ENCODE measurements at regions not wholly inside any gene's neighbourhood (a gene's known extent, or its start where the extent isn't known, plus 50 kb on each side); places are given as distances from the start of the nearest gene placed in this dataset.
A peak's percentile ranks its signal among the peaks of the same experiment; 100 is the strongest.

GRCh38 chr2:226440127-226440918, 359.3 kb downstream of the IRS1 start:
- peak; percentile 44 for DNase-seq (ENCODE audit: low read depth)

- no peak for DNase-seq (ENCODE audit: low read depth)
These were observed 360.3 kb downstream of the IRS1 start for GRCh38 chr2:226439337-226439736.

- DNase-seq (ENCODE audit: low read depth), result no peak
These were observed 364.5 kb downstream of the IRS1 start for GRCh38 chr2:226435146-226435545.

GRCh38 chr2:226434702-226435101, 364.9 kb downstream of the IRS1 start:
- no peak for DNase-seq (ENCODE audit: low read depth)

GRCh38 chr2:226431288-226431948, 368.2 kb downstream of the IRS1 start:
- DNase-seq (ENCODE audit: low read depth), result no peak

GRCh38 chr2:226429476-226429875, 370.1 kb downstream of the IRS1 start:
- no peak for DNase-seq (ENCODE audit: low read depth)

- peak; percentile 93 for DNase-seq (ENCODE audit: low read depth)
These were observed 371.9 kb downstream of the IRS1 start for GRCh38 chr2:226427538-226428307.

- no peak for DNase-seq (ENCODE audit: low read depth)
These were observed 373.3 kb downstream of the IRS1 start for GRCh38 chr2:226426292-226426736.

GRCh38 chr2:226424971-226425370, 374.6 kb downstream of the IRS1 start:
- no peak for DNase-seq (ENCODE audit: low read depth)

- DNase-seq (ENCODE audit: low read depth), result peak; percentile 32
These were observed 376.1 kb downstream of the IRS1 start for GRCh38 chr2:226423498-226423960.

- no peak for DNase-seq (ENCODE audit: low read depth)
These were observed 379.0 kb downstream of the IRS1 start for GRCh38 chr2:226420646-226421045.

- DNase-seq (ENCODE audit: low read depth), result no peak
These were observed 381.1 kb downstream of the IRS1 start for GRCh38 chr2:226418521-226418920.

GRCh38 chr2:226414335-226414734, 385.3 kb downstream of the IRS1 start:
- peak; percentile 29 for DNase-seq (ENCODE audit: low read depth)

GRCh38 chr2:226413498-226414130, 386.0 kb downstream of the IRS1 start:
- DNase-seq (ENCODE audit: low read depth), result no peak

GRCh38 chr2:226411727-226412360, 387.8 kb downstream of the IRS1 start:
- DNase-seq (ENCODE audit: low read depth), result no peak

GRCh38 chr2:226411205-226411604, 388.4 kb downstream of the IRS1 start:
- no peak for DNase-seq (ENCODE audit: low read depth)

- DNase-seq (ENCODE audit: low read depth), result peak; percentile 42
These were observed 389.3 kb downstream of the IRS1 start for GRCh38 chr2:226410247-226410835.

- no peak for DNase-seq (ENCODE audit: low read depth)
These were observed 390.5 kb downstream of the IRS1 start for GRCh38 chr2:226409134-226409533.

GRCh38 chr2:226408141-226408540, 391.5 kb downstream of the IRS1 start:
- DNase-seq (ENCODE audit: low read depth), result no peak

- DNase-seq (ENCODE audit: low read depth), result no peak
These were observed 392.5 kb downstream of the IRS1 start for GRCh38 chr2:226407135-226407534.

Measured in myocyte (in vitro differentiated cells).